Head of caudate nucleus (tissue), 42 donors: ENCODE measurements at regions not wholly inside any gene's neighbourhood (a gene's known extent, or its start where the extent isn't known, plus 50 kb on each side); places are given as distances from the start of the nearest gene placed in this dataset.

ENCODE experiments used
- DNase-seq, 42 donors: peaks; one replicate each; pipeline versions ENCODE4 v3.0.0 to v3.0.0-alpha.2; 2020 to 2021; ENCODE audit warnings: mixed read lengths in 7 of 42
- intact Hi-C: fragments of 100-400 bp; cut with DNase I; formaldehyde crosslinking; loops from one replicate; pipeline ENCODE4 v1.15.0; 2022

- intact Hi-C loops: no loop called here
- DNase-seq: no peak
Observed at GRCh38 chr2:220000586-220000985, 373.2 kb downstream of the SLC4A3 start.

- intact Hi-C loops: no loop called here
- peak in 2 of 42 donors; percentile 4 to 7 for DNase-seq
Observed at GRCh38 chr2:220001751-220002150, 374.3 kb downstream of the SLC4A3 start.

GRCh38 chr2:220002251-220002650 is 374.8 kb downstream of the SLC4A3 start:
- DNase-seq: no peak
- intact Hi-C loops: no loop called here

GRCh38 chr2:220002699-220003098 is 375.3 kb downstream of the SLC4A3 start:
- intact Hi-C loops: no loop called here
- no peak for DNase-seq

GRCh38 chr2:220005362-220005761 is 377.9 kb downstream of the SLC4A3 start:
- intact Hi-C loops: no loop called here
- no peak for DNase-seq

- intact Hi-C loops: no loop called here
- peak in 1 of 42 donors; percentile 6 for DNase-seq
Observed at GRCh38 chr2:220006152-220006621, 378.8 kb downstream of the SLC4A3 start.

- no peak for DNase-seq
- intact Hi-C loops: no loop called here
Observed at GRCh38 chr2:220011859-220012258, 384.4 kb downstream of the SLC4A3 start.

- intact Hi-C loops: no loop called here
- no peak for DNase-seq
Observed at GRCh38 chr2:220014961-220015360, 387.5 kb downstream of the SLC4A3 start.

- DNase-seq: no peak
- intact Hi-C loops: no loop called here
Observed at GRCh38 chr2:220015576-220015975, 388.1 kb downstream of the SLC4A3 start.

- DNase-seq: no peak
- intact Hi-C loops: no loop called here
Observed at GRCh38 chr2:220025207-220025606, 397.8 kb downstream of the SLC4A3 start.

GRCh38 chr2:220029013-220029412 is 401.6 kb downstream of the SLC4A3 start:
- intact Hi-C loops: no loop called here
- DNase-seq: no peak

- no peak for DNase-seq
- intact Hi-C loops: no loop called here
Observed at GRCh38 chr2:220033546-220033945, 406.1 kb downstream of the SLC4A3 start.

GRCh38 chr2:220034426-220035130 is 407.1 kb downstream of the SLC4A3 start:
- DNase-seq: peak in 38 of 42 donors; percentile 5 to 83 (median 45)
- intact Hi-C loops: no loop called here

GRCh38 chr2:220036431-220036830 is 409.0 kb downstream of the SLC4A3 start:
- intact Hi-C loops: no loop called here
- no peak for DNase-seq

- intact Hi-C loops: no loop called here
- DNase-seq: no peak
Observed at GRCh38 chr2:220040346-220040745, 412.9 kb downstream of the SLC4A3 start.

GRCh38 chr2:220041447-220041846 is 414.0 kb downstream of the SLC4A3 start:
- intact Hi-C loops: no loop called here
- DNase-seq: no peak

- intact Hi-C loops: no loop called here
- DNase-seq: no peak
Observed at GRCh38 chr2:220043155-220043989, 415.9 kb downstream of the SLC4A3 start.

- intact Hi-C loops: no loop called here
- DNase-seq: no peak
Observed at GRCh38 chr2:220043990-220044335, 416.5 kb downstream of the SLC4A3 start.

- no peak for DNase-seq
- intact Hi-C loops: no loop called here
Observed at GRCh38 chr2:220044383-220044782, 417.0 kb downstream of the SLC4A3 start.

- DNase-seq: no peak
- intact Hi-C loops: no loop called here
Observed at GRCh38 chr2:220046507-220046906, 419.1 kb downstream of the SLC4A3 start.

GRCh38 chr2:220051716-220052115 is 424.3 kb downstream of the SLC4A3 start:
- no peak for DNase-seq
- intact Hi-C loops: no loop called here
